Mesothelial cell of epicardium (in vitro differentiated cells): ENCODE measurements at regions not wholly inside any gene's neighbourhood (a gene's known extent, or its start where the extent isn't known, plus 50 kb on each side); places are given as distances from the start of the nearest gene placed in this dataset.

Experiments used
- DNase-seq, 2 experiments: peaks; one replicate each; pipeline ENCODE4 v3.0.0; 2021; ENCODE audit warnings: low spot score in 2 of 2; ENCODE audit not compliant: unreplicated experiment in 2 of 2
- H3K27ac Mint-ChIP-seq: 2 replicates; pipeline ENCODE4 v1.8.0; 2021; ENCODE audit warnings: mixed read lengths
- H3K27me3 Mint-ChIP-seq: 2 replicates; pipeline ENCODE4 v1.8.0; 2021; ENCODE audit warnings: low read depth, mixed read lengths
- H3K36me3 Mint-ChIP-seq: 2 replicates; pipeline ENCODE4 v1.8.0; 2021; ENCODE audit warnings: mixed read lengths
- H3K4me1 Mint-ChIP-seq: 2 replicates; pipeline ENCODE4 v1.8.0; 2021; ENCODE audit warnings: mixed read lengths
- H3K4me3 Mint-ChIP-seq: 2 replicates; pipeline ENCODE4 v1.8.0; 2021; ENCODE audit warnings: mild to moderate bottlenecking, moderate library complexity, mixed read lengths
- H3K9me3 Mint-ChIP-seq: 2 replicates; pipeline ENCODE4 v1.8.0; 2021; ENCODE audit warnings: mixed read lengths
- TF ChIP-seq, protein P1 (sequence below): fragments of 200-600 bp; sonication (generic); IDR thresholded peaks from one replicate; pipeline ENCODE4 v1.5.0; 2021; ENCODE audit warnings: antibody characterized with exemption; ENCODE audit not compliant: unreplicated experiment

DNA sequence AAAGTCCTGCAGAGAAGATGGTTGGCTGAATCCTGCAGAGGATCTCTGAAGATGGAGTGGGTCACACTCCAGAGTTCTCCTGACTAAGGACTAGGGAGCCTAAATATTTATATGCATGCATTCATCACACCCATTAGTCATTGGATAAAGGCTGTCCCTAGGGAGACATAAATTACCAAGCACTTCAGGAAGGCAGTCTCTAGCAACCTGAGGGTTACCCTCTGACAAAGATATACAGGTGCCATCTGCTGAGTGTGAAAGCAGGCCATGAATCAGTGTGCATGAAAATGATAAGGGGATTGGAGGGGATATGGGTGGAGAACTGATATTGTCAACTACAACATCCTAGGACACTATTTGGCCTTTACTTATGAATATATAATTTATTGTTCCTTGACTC lies 294.8 kb upstream of the DDX18 start:
- TF ChIP-seq, protein P1, sequence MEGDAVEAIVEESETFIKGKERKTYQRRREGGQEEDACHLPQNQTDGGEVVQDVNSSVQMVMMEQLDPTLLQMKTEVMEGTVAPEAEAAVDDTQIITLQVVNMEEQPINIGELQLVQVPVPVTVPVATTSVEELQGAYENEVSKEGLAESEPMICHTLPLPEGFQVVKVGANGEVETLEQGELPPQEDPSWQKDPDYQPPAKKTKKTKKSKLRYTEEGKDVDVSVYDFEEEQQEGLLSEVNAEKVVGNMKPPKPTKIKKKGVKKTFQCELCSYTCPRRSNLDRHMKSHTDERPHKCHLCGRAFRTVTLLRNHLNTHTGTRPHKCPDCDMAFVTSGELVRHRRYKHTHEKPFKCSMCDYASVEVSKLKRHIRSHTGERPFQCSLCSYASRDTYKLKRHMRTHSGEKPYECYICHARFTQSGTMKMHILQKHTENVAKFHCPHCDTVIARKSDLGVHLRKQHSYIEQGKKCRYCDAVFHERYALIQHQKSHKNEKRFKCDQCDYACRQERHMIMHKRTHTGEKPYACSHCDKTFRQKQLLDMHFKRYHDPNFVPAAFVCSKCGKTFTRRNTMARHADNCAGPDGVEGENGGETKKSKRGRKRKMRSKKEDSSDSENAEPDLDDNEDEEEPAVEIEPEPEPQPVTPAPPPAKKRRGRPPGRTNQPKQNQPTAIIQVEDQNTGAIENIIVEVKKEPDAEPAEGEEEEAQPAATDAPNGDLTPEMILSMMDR = no peak
- H3K36me3 Mint-ChIP-seq = no peaks in the 10 kb centered on the region
- no peaks in the 10 kb centered on the region for H3K27me3 Mint-ChIP-seq

DNA sequence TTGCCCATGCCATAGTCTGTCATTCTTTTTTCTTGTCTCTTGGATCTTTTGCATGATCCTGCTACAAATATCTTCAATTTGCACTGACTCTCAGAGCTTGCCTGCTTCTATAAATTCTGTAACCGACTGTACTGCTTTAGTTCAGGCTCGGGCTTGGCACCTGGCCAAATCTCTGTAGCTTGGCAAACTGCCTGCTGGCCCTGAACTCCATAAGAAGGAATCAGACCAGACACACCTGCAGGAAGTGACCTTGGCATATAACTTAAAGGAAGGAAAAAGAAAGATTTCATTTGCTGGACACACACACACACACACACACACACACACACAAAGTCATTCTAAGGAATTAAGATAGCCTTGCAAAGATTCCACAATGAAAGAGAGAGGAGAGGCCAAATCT lies 291.2 kb upstream of the DDX18 start:
- Mint-ChIP-seq H3K9me3 (peaks cover 5% of the 10 kb centered on the region), H3K27me3 (no peaks in the 10 kb centered on the region), H3K36me3 (no peaks in the 10 kb centered on the region), H3K4me1 (peaks cover 5% of the 10 kb centered on the region), H3K4me3 (no peak overlapping the region), H3K27ac (no peak overlapping the region)
- TF ChIP-seq, protein P1 = no peak
- DNase-seq = peak; percentile 72 to 95

More for the DNA sequence above, 294.8 kb upstream of the DDX18 start:
- no peaks in the 10 kb centered on the region for H3K9me3 Mint-ChIP-seq
- no peak overlapping the region for H3K4me3 Mint-ChIP-seq
- H3K4me1 Mint-ChIP-seq = peaks cover 8% of the 10 kb centered on the region
- no peak for DNase-seq
- H3K27ac Mint-ChIP-seq = no peak overlapping the region

DNA sequence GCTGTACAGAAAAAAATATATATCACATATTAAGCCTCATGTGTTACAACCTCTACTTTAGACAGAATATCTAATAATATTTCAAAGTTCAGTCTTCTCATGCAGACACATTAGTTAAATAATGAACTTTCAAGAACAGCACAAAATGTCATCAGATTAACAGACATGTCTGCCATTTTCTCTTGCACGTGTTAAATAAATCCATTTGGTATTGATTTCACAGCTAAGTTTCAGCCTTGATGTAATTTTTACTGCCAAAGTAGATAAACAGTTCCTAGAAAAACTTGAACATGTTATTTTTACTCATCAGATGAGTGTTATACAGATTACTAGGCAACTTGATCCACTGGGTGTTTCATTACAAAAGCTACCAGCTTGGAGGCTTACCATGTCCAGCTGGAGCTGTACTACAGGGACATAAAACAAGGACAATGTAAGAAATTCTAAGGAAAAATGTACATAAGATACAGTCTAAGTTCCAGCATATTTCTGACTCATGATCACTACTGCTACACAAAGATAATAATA lies 290.7 kb upstream of the DDX18 start:
- TF ChIP-seq, protein P1 = no peak
- peaks cover 5% of the 10 kb centered on the region for H3K9me3 Mint-ChIP-seq
- H3K27ac Mint-ChIP-seq = no peak overlapping the region
- peaks cover 5% of the 10 kb centered on the region for H3K4me1 Mint-ChIP-seq
- H3K4me3 Mint-ChIP-seq = no peak overlapping the region
- H3K36me3 Mint-ChIP-seq = no peaks in the 10 kb centered on the region
- H3K27me3 Mint-ChIP-seq = no peaks in the 10 kb centered on the region
- no peak for DNase-seq

DNA sequence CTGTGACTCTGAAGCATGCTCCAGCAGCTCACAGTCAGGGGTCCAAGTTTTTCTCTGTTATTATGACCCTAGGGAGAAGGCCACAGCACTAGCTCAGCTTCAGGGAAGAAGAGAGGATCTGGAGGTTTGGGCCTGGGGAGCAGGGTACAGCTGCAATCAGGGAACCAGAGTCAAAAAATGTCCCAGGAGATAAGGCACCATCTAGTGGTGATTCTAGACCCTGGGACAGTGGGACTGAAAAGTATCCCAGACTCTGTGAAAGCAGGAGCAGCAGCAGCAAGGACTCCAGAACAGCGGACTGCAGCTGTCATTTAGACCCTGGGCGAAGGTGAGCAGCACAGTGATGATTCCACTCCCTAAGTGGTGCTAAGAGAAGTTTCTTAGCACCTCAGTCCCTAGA lies 278.4 kb upstream of the DDX18 start:
- TF ChIP-seq, protein P1 = peak; percentile 52
- DNase-seq = no peak
- H3K27ac Mint-ChIP-seq = no peak overlapping the region
- H3K9me3 Mint-ChIP-seq = peaks cover 12% of the 10 kb centered on the region
- no peaks in the 10 kb centered on the region for H3K27me3 Mint-ChIP-seq
- H3K4me1 Mint-ChIP-seq = no peaks in the 10 kb centered on the region
- H3K4me3 Mint-ChIP-seq = no peak overlapping the region
- peaks cover 8% of the 10 kb centered on the region for H3K36me3 Mint-ChIP-seq

DNA sequence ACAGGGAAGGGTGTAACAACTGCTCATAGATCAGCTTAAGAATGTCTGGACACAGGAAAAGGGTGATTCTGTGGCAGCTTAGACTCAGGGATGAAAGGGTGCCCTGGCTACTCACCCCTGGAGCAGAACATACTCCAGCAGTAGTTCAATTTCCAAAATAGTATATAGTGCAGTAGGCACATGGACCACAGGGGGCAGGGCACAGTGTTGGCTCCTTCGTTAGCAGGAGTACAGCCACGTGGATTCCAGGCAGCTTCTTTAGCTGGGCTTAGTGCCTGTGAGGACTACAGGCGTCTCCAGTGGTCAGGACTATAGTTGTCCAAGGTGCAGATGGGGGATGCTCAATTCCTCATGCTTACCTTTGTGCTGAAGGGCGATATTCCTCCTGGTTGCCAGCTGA lies 277.5 kb upstream of the DDX18 start:
- Mint-ChIP-seq H3K9me3 (peaks cover 12% of the 10 kb centered on the region), H3K36me3 (peaks cover 8% of the 10 kb centered on the region), H3K27me3 (no peaks in the 10 kb centered on the region), H3K27ac (no peak overlapping the region), H3K4me3 (no peak overlapping the region), H3K4me1 (no peaks in the 10 kb centered on the region)
- TF ChIP-seq, protein P1 = no peak
- DNase-seq = no peak

DNA sequence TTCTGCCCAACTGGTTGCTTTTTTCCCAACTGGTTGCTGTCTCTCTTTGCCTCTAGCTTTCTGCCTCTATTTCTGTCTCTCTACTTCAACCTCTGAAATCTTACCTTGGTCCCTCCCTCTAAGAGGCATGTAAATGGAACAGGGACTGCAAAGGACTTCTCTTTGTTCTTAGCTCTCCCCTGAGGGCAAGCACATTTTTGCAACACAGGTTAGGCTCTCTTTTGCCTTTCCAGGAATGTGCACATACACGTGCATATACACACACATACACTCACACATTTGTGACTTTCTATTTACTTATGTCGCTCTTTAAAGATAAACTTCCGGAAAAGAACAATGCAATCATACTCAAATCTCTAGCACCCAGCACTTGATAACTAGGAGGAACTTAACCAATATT lies 262.6 kb upstream of the DDX18 start:
- TF ChIP-seq, protein P1 = no peak
- no peak for DNase-seq
- H3K4me3 Mint-ChIP-seq = no peak overlapping the region
- H3K9me3 Mint-ChIP-seq = peaks cover 12% of the 10 kb centered on the region
- H3K27me3 Mint-ChIP-seq = no peaks in the 10 kb centered on the region
- H3K4me1 Mint-ChIP-seq = peaks cover 15% of the 10 kb centered on the region
- H3K36me3 Mint-ChIP-seq = no peaks in the 10 kb centered on the region
- no peak overlapping the region for H3K27ac Mint-ChIP-seq
